ENCODE measurements at regions not wholly inside any gene's neighbourhood (a gene's known extent, or its start where the extent isn't known, plus 50 kb on each side); places are given as distances from the start of the nearest gene placed in this dataset.

DNA sequence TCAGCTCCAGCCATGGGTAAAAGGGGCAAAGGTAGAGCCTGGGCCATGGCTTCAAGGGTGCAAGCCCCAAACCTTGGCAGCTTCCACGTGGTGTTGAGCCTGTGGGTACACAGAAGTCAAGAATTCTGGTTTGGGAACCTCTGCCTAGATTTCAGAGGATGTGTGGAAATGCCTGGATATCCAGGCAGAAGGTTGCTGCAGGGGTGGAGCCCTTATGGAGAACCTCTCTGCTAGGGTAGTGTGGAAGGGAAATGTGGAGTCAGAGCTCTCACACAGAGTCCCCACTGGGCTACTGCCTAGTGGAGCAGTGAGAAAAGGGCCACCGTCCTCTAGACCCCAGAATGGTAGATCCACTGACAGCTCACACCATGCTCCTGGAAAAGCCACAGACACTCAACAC, 117.1 kb downstream of the NREP start:
- Histone ChIP-seq H3K4me3 (replicated peaks; ENCODE audit: low read depth, low read length) (no peak overlapping the region), H3K36me3 (ENCODE audit: control insufficient read depth, insufficient read depth, low read length) (no peaks in the 10 kb centered on the region), H3K27me3 (replicated peaks; ENCODE audit: control insufficient read depth, insufficient read depth, low read length) (no peaks in the 10 kb centered on the region)
- no peak for DNase-seq (ENCODE audit: extremely low read depth, insufficient read length)
- TF ChIP-seq CTCF (IDR thresholded peaks at IDR 0.05; ENCODE audit: insufficient read depth, low read length, poor library complexity, severe bottlenecking): no peak

GRCh38 chr5:111636736-111637135, 120.3 kb downstream of the NREP start:
- DNase-seq (ENCODE audit: extremely low read depth, insufficient read length): no peak
- no peak for TF ChIP-seq CTCF (IDR thresholded peaks at IDR 0.05; ENCODE audit: insufficient read depth, low read length, poor library complexity, severe bottlenecking)
- Histone ChIP-seq H3K4me3 (replicated peaks; ENCODE audit: low read depth, low read length) (no peak overlapping the region), H3K36me3 (ENCODE audit: control insufficient read depth, insufficient read depth, low read length) (no peaks in the 10 kb centered on the region), H3K27me3 (replicated peaks; ENCODE audit: control insufficient read depth, insufficient read depth, low read length) (no peaks in the 10 kb centered on the region)

GRCh38 chr5:111635916-111636570, 121.0 kb downstream of the NREP start:
- no peaks in the 10 kb centered on the region for H3K27me3 ChIP-seq (replicated peaks; ENCODE audit: control insufficient read depth, insufficient read depth, low read length)
- H3K4me3 ChIP-seq (replicated peaks; ENCODE audit: low read depth, low read length): no peak overlapping the region
- DNase-seq (ENCODE audit: extremely low read depth, insufficient read length): no peak
- no peak for TF ChIP-seq CTCF (IDR thresholded peaks at IDR 0.05; ENCODE audit: insufficient read depth, low read length, poor library complexity, severe bottlenecking)
- H3K36me3 ChIP-seq (ENCODE audit: control insufficient read depth, insufficient read depth, low read length): no peaks in the 10 kb centered on the region

DNA sequence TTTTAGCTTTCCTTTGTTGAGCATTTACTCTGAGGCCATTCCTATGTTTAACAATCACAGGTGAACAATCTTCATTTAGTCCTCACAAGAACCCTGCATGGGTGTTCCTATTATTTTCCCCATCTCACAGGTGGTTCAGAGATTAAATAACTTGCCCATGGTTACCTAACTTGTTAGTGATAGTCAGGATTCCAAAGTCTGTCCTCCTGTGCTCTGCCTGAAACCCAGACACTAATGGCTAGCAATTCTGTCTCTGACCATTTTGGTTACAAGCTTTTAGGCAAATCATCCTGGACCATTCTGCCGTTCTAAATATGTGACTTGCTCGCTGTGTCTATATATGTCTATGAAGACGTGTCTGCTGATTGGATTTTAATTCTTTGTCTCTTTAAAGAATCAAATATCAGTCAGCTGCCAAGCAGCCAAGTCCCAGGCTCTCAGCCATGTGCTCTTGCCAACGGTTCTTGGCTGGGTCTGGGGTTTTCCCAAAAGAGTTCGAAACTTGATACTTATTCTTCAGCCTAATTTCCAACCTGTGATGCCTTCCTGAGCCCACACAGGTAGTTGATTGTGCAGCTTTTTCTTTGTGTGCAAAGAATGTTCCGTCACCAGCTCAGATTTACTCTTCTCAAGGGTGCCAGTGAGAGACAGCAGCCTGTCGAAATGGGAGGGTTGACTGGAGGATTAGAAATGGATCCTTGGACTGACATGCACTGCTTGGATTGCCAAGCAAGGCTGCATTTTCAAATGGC, 121.7 kb downstream of the NREP start:
- TF ChIP-seq CTCF (IDR thresholded peaks at IDR 0.05; ENCODE audit: insufficient read depth, low read length, poor library complexity, severe bottlenecking): no peak
- no peak for DNase-seq (ENCODE audit: extremely low read depth, insufficient read length)

DNA sequence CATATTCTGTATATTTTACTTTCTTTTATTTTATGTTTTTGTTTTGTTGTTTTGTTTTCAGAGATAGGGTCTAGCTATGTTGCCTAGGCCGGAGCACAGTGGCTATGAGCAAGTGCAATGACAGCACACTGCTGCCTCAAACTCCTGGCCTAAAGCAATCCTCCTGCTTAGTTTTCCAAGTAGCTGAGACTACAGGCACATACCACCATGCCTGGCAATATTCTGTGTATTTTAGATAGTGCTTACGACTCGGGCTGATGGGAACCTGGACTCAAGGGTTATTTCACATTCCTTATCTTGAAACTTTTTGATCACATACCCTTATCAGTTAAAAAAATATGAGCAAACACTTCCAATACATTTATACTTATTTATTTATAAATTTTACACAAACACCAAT, 119.0 kb upstream of the STARD4 start:
- Histone ChIP-seq H3K36me3 (ENCODE audit: control insufficient read depth, insufficient read depth, low read length) (no peaks in the 10 kb centered on the region), H3K4me3 (replicated peaks; ENCODE audit: low read depth, low read length) (no peak overlapping the region), H3K27me3 (replicated peaks; ENCODE audit: control insufficient read depth, insufficient read depth, low read length) (no peaks in the 10 kb centered on the region)
- no peak for DNase-seq (ENCODE audit: extremely low read depth, insufficient read length)
- TF ChIP-seq CTCF (IDR thresholded peaks at IDR 0.05; ENCODE audit: insufficient read depth, low read length, poor library complexity, severe bottlenecking): no peak

More for the DNA sequence above, 121.7 kb downstream of the NREP start:
- Histone ChIP-seq H3K4me3 (replicated peaks; ENCODE audit: low read depth, low read length) (no peak overlapping the region), H3K27me3 (replicated peaks; ENCODE audit: control insufficient read depth, insufficient read depth, low read length) (no peaks in the 10 kb centered on the region), H3K36me3 (ENCODE audit: control insufficient read depth, insufficient read depth, low read length) (no peaks in the 10 kb centered on the region)
